ENCODE measurements at regions not wholly inside any gene's neighbourhood (a gene's known extent, or its start where the extent isn't known, plus 50 kb on each side); places are given as distances from the start of the nearest gene placed in this dataset.

DNA sequence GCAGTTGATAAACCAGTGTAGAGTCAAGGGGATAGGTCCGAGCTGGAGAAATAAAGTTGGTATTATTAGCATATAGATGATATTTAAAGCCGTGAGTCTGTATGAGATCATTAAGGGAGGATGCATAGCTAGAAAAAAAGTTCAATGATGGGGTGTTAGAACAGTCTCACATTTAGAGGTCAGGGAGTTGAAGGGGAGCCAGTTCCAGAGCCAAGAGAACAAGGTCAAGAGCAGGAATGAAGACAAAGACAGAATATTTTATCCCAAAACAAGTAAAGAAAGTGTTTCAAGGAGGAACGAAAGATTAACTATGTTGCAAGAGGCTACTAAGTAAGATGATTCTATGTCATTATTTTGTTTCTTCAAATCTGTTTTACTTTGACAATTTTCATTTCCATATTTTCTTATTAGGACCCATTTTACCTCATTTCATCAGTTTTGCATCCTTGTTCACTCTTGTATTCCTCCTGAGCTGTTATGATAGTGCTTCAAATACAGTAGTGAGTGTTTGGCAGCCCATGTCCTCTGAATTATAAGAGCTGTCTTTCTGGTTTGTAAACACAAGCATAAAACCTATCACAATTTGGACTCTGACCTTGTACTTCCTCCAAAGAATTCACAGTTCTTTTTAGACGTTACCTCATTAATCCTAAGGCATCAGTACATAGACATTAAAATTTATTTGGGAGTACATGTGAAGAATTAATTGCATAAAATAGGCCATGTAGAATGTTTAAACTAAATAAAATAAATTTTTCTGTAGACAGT is 695.7 kb upstream of the NECTIN3 start:
- 94 to 100% methylated on average over 2 to 3 of the region's 4 CpGs for WGBS, 2 experiments (ENCODE audit: insufficient coverage in 1 of 2, insufficient read length in 1 of 2)
- Histone ChIP-seq H3K27me3 (ENCODE audit: control insufficient read depth, insufficient read depth, low read length, poor library complexity, severe bottlenecking) (no peaks in the 10 kb centered on the region), H3K4me3 (ENCODE audit: low read length) (no peak overlapping the region), H3K36me3 (ENCODE audit: control insufficient read depth, insufficient read depth, low read length) (no peaks in the 10 kb centered on the region), H3K4me1 (ENCODE audit: control insufficient read depth, insufficient read depth, low read length) (no peaks in the 10 kb centered on the region), H3K9ac (ENCODE audit: extremely low read depth, low read length, poor library complexity, severe bottlenecking) (no peak overlapping the region), H3K27ac (ENCODE audit: low read depth, low read length) (no peak overlapping the region), H3K9me3 (ENCODE audit: control insufficient read depth, low read length) (no peaks in the 10 kb centered on the region)
- TF ChIP-seq, protein P1, sequence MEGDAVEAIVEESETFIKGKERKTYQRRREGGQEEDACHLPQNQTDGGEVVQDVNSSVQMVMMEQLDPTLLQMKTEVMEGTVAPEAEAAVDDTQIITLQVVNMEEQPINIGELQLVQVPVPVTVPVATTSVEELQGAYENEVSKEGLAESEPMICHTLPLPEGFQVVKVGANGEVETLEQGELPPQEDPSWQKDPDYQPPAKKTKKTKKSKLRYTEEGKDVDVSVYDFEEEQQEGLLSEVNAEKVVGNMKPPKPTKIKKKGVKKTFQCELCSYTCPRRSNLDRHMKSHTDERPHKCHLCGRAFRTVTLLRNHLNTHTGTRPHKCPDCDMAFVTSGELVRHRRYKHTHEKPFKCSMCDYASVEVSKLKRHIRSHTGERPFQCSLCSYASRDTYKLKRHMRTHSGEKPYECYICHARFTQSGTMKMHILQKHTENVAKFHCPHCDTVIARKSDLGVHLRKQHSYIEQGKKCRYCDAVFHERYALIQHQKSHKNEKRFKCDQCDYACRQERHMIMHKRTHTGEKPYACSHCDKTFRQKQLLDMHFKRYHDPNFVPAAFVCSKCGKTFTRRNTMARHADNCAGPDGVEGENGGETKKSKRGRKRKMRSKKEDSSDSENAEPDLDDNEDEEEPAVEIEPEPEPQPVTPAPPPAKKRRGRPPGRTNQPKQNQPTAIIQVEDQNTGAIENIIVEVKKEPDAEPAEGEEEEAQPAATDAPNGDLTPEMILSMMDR (conservative IDR thresholded peaks at IDR 0.05) = no peak
- DNase-seq = no peak
- Mint-ChIP-seq H3K9me3 (no peaks in the 10 kb centered on the region), H3K4me1 (no peaks in the 10 kb centered on the region), H3K36me3 (ENCODE audit: low read depth) (no peaks in the 10 kb centered on the region), H3K27ac (no peak overlapping the region), H3K27me3 (ENCODE audit: insufficient read depth) (no peaks in the 10 kb centered on the region), H3K4me3 (no peak overlapping the region)

DNA sequence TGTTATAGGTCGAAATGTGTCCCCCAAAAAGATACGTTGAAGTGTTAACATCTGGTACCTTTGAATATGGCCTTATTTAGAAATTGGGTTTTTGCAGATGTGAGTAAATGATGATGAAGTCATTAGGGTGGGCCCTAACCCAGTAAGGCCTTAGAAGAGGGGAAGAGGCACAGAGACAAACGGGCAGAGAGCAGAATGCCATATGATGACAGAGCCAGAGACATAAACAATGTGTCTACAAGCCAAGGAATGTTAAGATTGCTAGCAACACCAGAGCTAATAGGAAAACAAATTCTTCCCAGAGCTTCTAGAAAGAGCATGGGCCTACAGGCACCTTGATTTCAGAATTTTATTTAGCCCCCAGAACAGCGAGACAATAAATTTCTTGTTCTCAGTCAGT is 693.1 kb upstream of the NECTIN3 start:
- no peaks in the 10 kb centered on the region for H3K27me3 ChIP-seq (ENCODE audit: control insufficient read depth, insufficient read depth, low read length, poor library complexity, severe bottlenecking)
- H3K4me3 ChIP-seq (ENCODE audit: low read length) = no peak overlapping the region
- Mint-ChIP-seq H3K4me3 (no peak overlapping the region), H3K9me3 (no peaks in the 10 kb centered on the region), H3K4me1 (no peaks in the 10 kb centered on the region), H3K27me3 (ENCODE audit: insufficient read depth) (no peaks in the 10 kb centered on the region), H3K36me3 (ENCODE audit: low read depth) (no peaks in the 10 kb centered on the region), H3K27ac (no peak overlapping the region)
- TF ChIP-seq, protein P1 (conservative IDR thresholded peaks at IDR 0.05) = no peak
- no peak overlapping the region for H3K9ac ChIP-seq (ENCODE audit: extremely low read depth, low read length, poor library complexity, severe bottlenecking)
- DNase-seq = no peak
- H3K36me3 ChIP-seq (ENCODE audit: control insufficient read depth, insufficient read depth, low read length) = no peaks in the 10 kb centered on the region
- H3K4me1 ChIP-seq (ENCODE audit: control insufficient read depth, insufficient read depth, low read length) = no peaks in the 10 kb centered on the region
- 85 to 93% methylated on average over 3 to 4 of the region's 4 CpGs for WGBS, 2 experiments (ENCODE audit: insufficient coverage in 1 of 2, insufficient read length in 1 of 2)
- no peaks in the 10 kb centered on the region for H3K9me3 ChIP-seq (ENCODE audit: control insufficient read depth, low read length)
- H3K27ac ChIP-seq (ENCODE audit: low read depth, low read length) = no peak overlapping the region

DNA sequence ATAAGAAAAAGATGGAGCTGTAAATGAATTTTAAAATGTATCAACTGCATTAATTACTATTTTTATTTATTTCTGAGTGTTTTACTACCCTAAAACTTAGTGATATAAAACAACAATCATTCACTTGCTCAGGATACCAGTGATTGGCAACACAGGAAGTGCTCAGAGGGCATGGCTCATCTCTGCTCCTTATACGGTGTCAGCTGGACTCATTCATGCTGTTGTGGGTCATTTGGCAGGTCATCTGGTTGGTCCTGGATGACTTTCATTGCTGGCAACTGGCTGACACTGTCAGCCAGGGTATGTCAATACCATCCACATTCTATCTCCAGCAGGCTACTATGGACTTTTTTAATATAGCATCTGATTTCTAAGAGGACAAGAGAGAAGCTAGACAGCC is 689.6 kb upstream of the NECTIN3 start:
- Mint-ChIP-seq H3K27ac (no peak overlapping the region), H3K4me1 (no peaks in the 10 kb centered on the region), H3K27me3 (ENCODE audit: insufficient read depth) (no peaks in the 10 kb centered on the region), H3K4me3 (no peak overlapping the region), H3K9me3 (no peaks in the 10 kb centered on the region), H3K36me3 (ENCODE audit: low read depth) (no peaks in the 10 kb centered on the region)
- Histone ChIP-seq H3K4me3 (ENCODE audit: low read length) (no peak overlapping the region), H3K36me3 (ENCODE audit: control insufficient read depth, insufficient read depth, low read length) (no peaks in the 10 kb centered on the region), H3K27ac (ENCODE audit: low read depth, low read length) (no peak overlapping the region), H3K4me1 (ENCODE audit: control insufficient read depth, insufficient read depth, low read length) (no peaks in the 10 kb centered on the region), H3K9ac (ENCODE audit: extremely low read depth, low read length, poor library complexity, severe bottlenecking) (no peak overlapping the region), H3K9me3 (ENCODE audit: control insufficient read depth, low read length) (no peaks in the 10 kb centered on the region), H3K27me3 (ENCODE audit: control insufficient read depth, insufficient read depth, low read length, poor library complexity, severe bottlenecking) (no peaks in the 10 kb centered on the region)
- no peak for DNase-seq
- WGBS, 2 experiments (ENCODE audit: insufficient coverage in 1 of 2, insufficient read length in 1 of 2) = 91% methylated on average over 1 of the region's 1 CpG; no CpG with 5 or more reads in 1 of the 2 experiments
- TF ChIP-seq, protein P1 (conservative IDR thresholded peaks at IDR 0.05) = no peak

Data from endodermal cell (in vitro differentiated cells).